ENCODE measurements at regions not wholly inside any gene's neighbourhood (a gene's known extent, or its start where the extent isn't known, plus 50 kb on each side); places are given as distances from the start of the nearest gene placed in this dataset.

DNA sequence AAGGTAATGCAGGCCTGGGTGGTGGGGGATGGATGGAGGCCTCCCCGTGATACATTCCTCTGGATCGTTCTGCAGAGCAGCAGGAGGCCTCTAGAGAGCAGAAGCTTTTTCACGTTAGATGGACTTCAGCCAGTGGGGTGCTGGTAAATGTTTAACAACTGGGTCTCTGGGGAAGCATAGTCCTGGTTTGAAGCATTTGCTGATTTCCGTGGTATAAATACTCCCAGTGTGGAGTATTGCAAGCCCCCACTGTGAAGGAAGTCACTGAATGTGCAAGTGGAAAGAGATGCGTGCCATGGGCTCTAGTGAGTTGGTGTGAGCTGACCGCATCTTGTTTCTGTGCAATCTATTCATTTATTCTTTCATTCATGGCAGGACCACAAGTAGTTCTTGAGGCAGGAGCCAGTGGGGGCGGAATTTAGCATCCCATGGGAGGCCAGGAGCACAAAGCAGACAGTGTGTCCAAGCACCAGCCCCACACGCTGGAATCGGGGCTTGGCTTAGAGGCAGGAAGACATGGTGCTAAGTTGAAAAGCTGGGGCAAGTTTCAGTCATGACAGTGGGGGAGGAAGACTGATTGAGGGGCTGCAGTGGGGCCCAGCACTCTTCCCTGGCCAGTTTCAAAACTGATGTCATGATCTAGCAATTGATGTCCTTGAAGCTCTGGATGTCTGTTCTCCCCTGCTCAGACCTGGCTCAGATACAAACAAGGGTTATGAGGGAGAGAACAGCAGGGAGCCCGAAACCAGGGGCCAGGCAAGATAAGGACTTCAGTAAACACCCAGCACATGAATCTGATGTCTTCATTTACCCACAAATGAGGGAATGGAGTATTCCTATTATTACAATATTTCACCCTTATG is 280.9 kb upstream of the LYZL1 start (continued):
- TF ChIP-seq ZBTB4 (CRISPR knock-in tag; IDR thresholded peaks at IDR 0.05) (no peak), GABPA (IDR thresholded peaks at IDR 0.05; ENCODE audit: low read depth) (no peak), BCLAF1 (IDR thresholded peaks at IDR 0.05) (no peak), CHD1 (IDR thresholded peaks at IDR 0.05; ENCODE audit: low read depth, low read length) (no peak), WRNIP1 (IDR thresholded peaks at IDR 0.05; ENCODE audit: borderline replicate concordance, low read depth, low read length) (no peak)
- TF ChIP-seq, protein P1, sequence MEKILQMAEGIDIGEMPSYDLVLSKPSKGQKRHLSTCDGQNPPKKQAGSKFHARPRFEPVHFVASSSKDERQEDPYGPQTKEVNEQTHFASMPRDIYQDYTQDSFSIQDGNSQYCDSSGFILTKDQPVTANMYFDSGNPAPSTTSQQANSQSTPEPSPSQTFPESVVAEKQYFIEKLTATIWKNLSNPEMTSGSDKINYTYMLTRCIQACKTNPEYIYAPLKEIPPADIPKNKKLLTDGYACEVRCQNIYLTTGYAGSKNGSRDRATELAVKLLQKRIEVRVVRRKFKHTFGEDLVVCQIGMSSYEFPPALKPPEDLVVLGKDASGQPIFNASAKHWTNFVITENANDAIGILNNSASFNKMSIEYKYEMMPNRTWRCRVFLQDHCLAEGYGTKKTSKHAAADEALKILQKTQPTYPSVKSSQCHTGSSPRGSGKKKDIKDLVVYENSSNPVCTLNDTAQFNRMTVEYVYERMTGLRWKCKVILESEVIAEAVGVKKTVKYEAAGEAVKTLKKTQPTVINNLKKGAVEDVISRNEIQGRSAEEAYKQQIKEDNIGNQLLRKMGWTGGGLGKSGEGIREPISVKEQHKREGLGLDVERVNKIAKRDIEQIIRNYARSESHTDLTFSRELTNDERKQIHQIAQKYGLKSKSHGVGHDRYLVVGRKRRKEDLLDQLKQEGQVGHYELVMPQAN (conservative IDR thresholded peaks at IDR 0.05): no peak
- TF ChIP-seq, protein P2, sequence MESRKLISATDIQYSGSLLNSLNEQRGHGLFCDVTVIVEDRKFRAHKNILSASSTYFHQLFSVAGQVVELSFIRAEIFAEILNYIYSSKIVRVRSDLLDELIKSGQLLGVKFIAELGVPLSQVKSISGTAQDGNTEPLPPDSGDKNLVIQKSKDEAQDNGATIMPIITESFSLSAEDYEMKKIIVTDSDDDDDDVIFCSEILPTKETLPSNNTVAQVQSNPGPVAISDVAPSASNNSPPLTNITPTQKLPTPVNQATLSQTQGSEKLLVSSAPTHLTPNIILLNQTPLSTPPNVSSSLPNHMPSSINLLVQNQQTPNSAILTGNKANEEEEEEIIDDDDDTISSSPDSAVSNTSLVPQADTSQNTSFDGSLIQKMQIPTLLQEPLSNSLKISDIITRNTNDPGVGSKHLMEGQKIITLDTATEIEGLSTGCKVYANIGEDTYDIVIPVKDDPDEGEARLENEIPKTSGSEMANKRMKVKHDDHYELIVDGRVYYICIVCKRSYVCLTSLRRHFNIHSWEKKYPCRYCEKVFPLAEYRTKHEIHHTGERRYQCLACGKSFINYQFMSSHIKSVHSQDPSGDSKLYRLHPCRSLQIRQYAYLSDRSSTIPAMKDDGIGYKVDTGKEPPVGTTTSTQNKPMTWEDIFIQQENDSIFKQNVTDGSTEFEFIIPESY (IDR thresholded peaks at IDR 0.05): no peak

Measured in GM12878 (cell line).